HG02943 (cell line): ENCODE measurements at regions not wholly inside any gene's neighbourhood (a gene's known extent, or its start where the extent isn't known, plus 50 kb on each side); places are given as distances from the start of the nearest gene placed in this dataset.

Experiments used
- ATAC-seq: cut with Tn5 transposase; IDR thresholded peaks from one replicate; pipeline ENCODE4 v1.9.1; 2021; ENCODE audit warnings: mild to moderate bottlenecking, low read depth, moderate library complexity; ENCODE audit not compliant: unreplicated experiment

DNA sequence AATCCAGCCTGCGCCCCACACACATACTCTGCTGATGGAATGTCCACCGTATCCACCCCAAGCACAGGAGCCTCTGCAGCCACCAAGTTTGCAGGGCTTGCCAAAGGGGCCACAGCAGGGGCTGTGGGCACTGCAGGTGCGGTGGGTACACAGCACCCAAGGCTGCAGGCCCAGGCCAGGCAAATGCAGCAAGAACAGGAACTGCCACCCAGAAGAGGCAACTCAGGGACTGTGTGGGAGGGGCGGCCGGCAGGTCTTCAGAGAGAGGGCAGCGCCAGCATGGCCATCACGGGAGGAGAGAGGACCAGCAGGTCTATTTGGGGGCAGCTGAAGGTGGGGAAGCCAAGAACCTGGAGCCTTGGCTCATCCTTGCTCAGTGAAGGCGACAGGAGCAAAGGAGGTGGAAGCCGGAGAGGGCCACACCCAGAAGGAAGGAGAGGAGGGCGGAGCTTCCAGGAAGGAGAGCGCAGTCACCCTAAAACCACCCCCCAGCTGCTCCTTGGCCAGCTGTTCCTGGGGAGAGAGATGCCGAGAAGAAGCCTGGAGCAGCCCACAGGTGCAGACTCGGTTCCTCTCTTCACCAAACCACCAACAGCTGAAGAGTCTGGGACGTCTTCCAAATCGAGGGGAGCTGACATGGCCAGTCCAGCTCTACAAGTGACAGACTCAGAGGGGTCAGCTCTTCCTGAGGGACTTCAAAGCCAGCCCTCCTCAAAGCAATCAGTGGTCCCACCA is 265.1 kb upstream of the CDYL start:
- ATAC-seq, result no peak

DNA sequence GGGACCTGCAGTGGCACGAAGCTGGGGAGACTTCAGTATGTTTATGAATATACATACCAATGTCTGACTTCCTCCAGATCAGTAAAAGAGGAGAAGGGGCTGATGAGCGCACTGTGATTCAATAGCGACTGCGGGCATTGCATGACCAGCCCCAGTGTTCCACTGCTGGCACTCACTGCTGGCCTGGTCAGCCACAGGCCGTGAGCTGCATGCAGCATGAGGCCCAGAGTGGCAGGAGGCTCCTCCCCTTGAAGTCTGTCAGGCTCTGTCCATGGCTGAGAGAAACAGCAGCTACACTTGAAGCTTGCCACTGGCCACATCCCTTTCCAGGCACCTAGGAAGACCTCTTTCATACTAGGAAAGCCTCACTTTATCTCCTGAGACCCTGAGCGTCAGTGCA is 265.9 kb upstream of the CDYL start:
- no peak for ATAC-seq

- ATAC-seq, result no peak
These were observed 266.7 kb upstream of the CDYL start for GRCh38 chr6:4509506-4509905.

DNA sequence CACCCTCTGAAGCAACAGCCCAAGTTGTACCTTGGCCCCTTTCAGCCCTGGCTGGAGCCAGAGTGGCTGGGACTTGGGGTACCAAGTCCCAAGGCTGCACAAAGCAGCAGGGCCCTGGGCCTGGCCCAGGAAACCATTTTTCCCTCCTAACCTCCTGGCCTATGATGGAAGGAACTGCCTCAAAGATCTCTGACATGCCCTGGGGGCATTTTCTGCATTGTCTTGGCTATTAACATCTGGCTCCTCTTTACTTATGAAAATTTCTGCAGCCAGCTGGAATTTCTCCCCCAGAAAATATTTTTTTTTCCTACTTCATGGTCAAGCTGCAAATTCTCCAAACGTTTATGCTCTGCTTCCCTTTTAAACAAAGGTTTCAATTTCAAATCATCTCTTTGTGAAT is 269.4 kb upstream of the CDYL start:
- no peak for ATAC-seq

DNA sequence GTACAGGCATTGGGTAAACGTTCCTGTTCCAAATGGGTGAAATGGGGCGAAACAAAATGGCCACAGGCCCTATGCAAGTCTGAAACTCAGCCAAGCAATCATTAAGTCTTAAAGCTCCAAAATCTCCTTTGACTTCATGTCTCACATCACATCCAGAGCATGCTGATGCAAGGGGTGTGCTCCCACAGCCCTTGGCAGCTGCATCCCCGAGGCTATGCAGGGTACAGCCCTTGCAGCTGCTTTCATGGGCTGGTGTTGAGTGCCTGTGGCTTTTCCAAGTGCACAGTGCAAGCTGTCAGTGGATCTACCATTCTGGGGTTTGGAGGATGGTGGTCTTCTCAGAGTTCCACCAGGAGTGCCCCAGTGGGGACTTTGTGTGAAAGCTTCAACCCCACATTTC is 270.0 kb upstream of the CDYL start:
- ATAC-seq, result no peak

GRCh38 chr6:4504700-4505099 is 271.5 kb upstream of the CDYL start:
- ATAC-seq, result no peak

GRCh38 chr6:4503700-4504099 is 272.5 kb upstream of the CDYL start:
- ATAC-seq, result no peak

DNA sequence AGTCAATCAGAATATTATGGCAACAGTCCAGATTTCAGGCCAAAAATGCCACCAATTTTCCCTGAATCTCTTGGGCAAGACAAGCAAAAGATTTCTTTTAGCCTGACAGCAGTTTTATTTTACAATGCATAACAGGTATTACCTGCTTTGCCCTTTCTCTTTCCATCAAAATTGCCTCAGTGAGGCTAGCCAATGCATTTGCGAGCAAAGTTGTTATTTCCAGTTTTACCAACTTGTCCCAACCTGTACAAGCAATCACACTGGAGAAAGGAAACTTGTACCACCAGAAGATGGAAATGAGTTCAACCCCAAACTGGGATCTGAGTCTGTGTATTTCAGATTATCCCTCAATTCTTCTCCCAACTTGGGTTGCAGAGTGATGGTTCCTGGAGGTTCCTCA is 279.9 kb upstream of the CDYL start:
- ATAC-seq, result no peak

- ATAC-seq, result no peak
These were observed 284.5 kb upstream of the CDYL start for GRCh38 chr6:4491501-4492260.

DNA sequence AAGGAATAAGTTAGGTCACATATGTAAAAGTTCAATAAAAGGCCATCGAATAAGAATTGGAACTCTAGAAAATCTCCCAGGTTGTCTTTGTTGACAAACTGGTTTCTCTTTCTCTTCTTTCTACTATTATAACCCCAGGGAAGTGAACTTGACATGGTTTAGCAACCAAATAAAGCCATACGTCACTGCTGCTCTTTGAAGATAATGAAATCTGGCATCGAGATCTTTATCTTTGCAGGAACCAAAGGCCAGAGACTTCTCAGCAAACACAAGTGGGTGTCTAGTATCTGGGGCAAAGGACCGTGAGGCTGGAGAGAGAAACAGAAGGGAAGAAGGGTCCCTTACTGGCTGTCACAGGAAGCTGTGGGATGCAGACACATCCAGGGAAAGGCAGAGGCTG is 286.7 kb upstream of the CDYL start:
- ATAC-seq, result no peak

GRCh38 chr6:4488389-4488788 is 287.8 kb upstream of the CDYL start:
- no peak for ATAC-seq

- ATAC-seq, result no peak
These were observed 288.7 kb upstream of the CDYL start for GRCh38 chr6:4487538-4487937.

- ATAC-seq, result no peak
These were observed 289.5 kb upstream of the CDYL start for GRCh38 chr6:4486568-4487315.

- ATAC-seq, result no peak
These were observed 290.5 kb upstream of the CDYL start for GRCh38 chr6:4485735-4486134.

DNA sequence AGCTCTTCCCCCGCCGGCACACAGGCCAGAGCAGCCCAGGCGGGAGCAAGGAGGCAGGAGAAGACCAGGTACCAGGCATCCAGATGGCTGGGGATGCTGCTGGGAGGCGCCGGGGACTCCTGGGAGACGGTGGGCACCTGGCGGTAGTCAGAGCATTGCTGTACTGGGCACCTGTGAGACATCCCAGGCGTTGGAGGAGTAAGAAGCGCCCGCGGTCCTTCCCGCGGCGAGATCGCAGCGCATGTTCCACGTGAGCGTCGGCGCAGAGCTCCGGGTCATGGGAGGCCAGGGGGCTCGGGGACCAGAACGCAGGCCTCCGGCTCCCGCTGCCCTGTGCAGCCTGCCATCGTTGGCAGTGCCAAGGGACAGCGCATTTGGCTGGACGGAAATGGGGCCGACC is 293.7 kb upstream of the CDYL start:
- ATAC-seq, result no peak

DNA sequence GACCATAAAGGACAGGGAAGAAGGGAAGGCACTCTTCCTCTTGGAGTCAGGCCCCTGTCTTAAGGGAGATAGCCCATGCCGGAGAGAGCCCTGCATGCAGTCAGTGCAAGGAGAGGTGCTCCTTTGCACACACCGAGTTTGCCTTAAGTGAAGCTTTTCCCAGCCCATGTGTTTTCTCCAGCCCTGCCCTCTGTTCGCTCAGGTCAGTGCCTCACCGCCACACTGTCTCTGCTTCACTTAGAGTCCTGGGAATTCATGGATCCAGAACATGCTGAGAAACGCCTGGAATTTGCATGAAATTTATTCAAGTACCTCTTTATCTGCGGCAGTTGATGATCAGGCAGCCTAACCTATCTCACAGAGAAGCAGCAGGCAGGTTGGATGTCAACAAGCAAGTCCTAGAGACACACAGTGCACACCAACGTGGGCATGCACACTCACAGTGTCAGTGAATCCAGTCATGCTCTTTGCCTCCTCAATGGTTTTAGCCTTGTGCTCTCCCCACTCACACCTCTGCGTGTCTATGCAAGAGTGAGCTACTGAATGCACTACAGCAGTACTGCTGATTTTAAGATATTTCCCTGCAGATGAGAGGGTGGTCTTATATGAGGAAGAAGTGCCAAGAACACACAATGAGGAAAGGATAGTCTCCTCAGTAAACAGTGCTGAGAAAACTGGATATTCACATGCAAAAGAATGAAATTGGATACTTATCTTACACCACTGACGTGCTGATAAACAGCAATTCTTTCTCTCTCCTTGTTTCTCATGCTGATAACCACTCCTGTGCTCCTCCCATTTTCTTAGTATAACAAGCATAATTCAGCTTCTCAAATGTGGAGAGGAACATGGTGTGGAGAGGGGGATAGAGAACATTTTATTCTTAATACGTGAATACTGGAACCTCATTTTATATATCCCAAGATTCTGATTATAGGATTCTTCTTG is 295.1 kb upstream of the CDYL start:
- no peak for ATAC-seq

GRCh38 chr6:4478098-4478497 is 298.1 kb upstream of the CDYL start:
- no peak for ATAC-seq

DNA sequence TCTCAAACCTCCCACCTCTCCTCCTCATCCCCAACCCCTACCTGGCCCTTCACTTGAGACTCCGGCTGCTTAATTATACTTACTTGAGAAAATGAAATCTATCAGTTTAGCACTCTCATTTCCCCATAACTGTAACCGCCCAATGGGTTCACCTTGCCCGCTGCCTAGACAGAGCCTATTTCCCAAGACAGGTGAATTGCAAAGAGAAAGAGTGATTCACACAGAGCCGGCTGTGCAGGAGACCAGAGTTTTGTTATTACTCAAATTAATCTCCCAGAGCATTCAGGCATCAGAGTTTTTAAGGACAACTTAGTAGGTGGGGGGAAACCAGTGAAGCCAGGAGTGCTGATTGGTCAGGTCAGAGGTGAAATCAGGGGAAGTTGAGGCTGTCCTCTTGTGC is 301.4 kb upstream of the CDYL start:
- no peak for ATAC-seq

GRCh38 chr6:4472969-4473642 is 303.1 kb upstream of the CDYL start:
- ATAC-seq, result no peak

DNA sequence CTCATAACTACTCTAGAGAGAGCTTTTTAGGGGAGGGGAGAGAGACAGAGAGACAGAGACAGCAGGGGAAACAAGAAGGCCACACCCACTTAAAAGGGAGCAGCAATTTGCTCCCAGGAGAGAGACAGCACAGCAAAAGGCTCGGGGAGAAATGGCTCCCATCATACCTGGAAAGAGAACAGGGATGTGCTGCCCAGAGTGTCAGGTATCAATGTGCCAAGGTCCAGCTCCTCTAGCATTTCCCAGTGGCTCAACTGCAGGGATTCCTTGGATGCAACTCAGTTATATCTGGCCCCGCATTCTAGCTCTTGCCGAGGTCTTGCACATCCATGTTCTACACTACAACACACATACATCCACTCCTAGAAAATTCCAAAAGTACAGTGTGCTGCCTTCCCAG is 304.0 kb upstream of the CDYL start:
- no peak for ATAC-seq
